Duodenal mucosa (tissue), 2 donors: ENCODE measurements at regions not wholly inside any gene's neighbourhood (a gene's known extent, or its start where the extent isn't known, plus 50 kb on each side); places are given as distances from the start of the nearest gene placed in this dataset.
"Not testable (repeated sequence)": the region's sequence is repeated elsewhere in the genome, so short reads cannot be mapped to it uniquely, and the experiment has no call there.

Experiments used
- H3K27ac ChIP-seq: one replicate; pipeline ENCODE4 v1.7.0; 2013; ENCODE audit warnings: low read depth, low read length
- H3K27me3 ChIP-seq, 2 donors: one replicate each; pipeline ENCODE4 v1.7.0; 2013; ENCODE audit warnings: low read length in 2 of 2, control low read depth in 1 of 2; ENCODE audit not compliant: insufficient read depth in 2 of 2, control insufficient read depth in 1 of 2
- H3K36me3 ChIP-seq, 2 donors: one replicate each; pipeline ENCODE4 v1.7.0; 2013; ENCODE audit warnings: low read length in 2 of 2, control low read depth in 1 of 2; ENCODE audit not compliant: insufficient read depth in 2 of 2, control insufficient read depth in 1 of 2
- H3K4me1 ChIP-seq, 2 donors: one replicate each; pipeline ENCODE4 v1.7.0; 2013; ENCODE audit warnings: low read length in 2 of 2, control low read depth in 1 of 2; ENCODE audit not compliant: insufficient read depth in 2 of 2, control insufficient read depth in 1 of 2
- H3K4me3 ChIP-seq, 2 donors: one replicate each; pipeline ENCODE4 v1.7.0; 2013; ENCODE audit warnings: low read length in 2 of 2, low read depth in 1 of 2
- H3K9ac ChIP-seq, 2 donors: one replicate each; pipeline ENCODE4 v1.7.0; 2013; ENCODE audit warnings: low read length in 2 of 2, low read depth in 1 of 2
- H3K9me3 ChIP-seq, 2 donors: one replicate each; pipeline ENCODE4 v1.7.0; 2013; ENCODE audit warnings: low read length in 2 of 2, control low read depth in 1 of 2; ENCODE audit not compliant: control insufficient read depth in 1 of 2

DNA sequence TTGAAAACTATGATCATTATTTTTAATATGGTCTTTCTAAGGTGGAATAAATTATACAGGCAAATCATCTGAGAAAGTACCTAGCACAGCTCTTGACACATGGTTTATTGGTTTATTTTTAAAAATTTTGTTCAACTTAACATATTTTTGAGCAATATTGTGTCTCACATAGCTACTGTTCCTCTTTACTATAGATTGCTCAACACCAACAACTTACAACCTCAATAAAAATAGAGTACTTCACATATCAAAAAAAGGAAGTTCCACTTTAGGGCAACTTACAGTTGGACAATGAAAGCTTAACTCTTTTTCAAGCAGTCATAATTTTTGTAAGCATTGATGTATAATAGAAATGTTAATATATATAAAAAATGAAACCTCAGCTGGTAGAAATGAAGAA is 440.9 kb upstream of the UBE2E3 start:
- H3K4me3 ChIP-seq = no peak overlapping the region
- H3K27ac ChIP-seq = no peak overlapping the region
- H3K36me3 ChIP-seq = no peaks in the 10 kb centered on the region
- no peaks in the 10 kb centered on the region for H3K27me3 ChIP-seq
- no peak overlapping the region for H3K9ac ChIP-seq
- H3K4me1 ChIP-seq = no peaks in the 10 kb centered on the region
- H3K9me3 ChIP-seq = no peaks in the 10 kb centered on the region

DNA sequence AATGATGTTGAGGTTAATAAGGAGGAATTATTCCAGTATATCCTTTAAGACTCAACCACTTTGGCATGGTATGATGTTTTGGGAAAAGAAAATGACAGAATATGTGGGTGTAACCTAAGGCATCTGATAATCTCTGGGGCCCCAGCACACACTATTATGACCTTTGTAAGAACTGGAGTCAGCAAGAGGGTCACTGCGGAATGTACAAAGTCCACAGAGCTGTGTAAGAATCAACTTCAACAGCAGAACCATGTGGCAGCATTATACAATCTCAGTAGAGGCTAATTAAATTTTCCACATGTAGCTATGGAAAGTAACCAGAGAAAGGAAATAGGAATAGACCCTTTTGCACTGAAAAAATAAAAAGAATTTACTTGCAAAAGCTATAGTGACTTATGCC is 445.1 kb upstream of the UBE2E3 start:
- no peak overlapping the region for H3K27ac ChIP-seq
- H3K27me3 ChIP-seq = no peaks in the 10 kb centered on the region
- H3K4me1 ChIP-seq = no peaks in the 10 kb centered on the region
- no peak overlapping the region for H3K9ac ChIP-seq
- H3K9me3 ChIP-seq = no peaks in the 10 kb centered on the region
- no peak overlapping the region for H3K4me3 ChIP-seq
- H3K36me3 ChIP-seq = no peaks in the 10 kb centered on the region

DNA sequence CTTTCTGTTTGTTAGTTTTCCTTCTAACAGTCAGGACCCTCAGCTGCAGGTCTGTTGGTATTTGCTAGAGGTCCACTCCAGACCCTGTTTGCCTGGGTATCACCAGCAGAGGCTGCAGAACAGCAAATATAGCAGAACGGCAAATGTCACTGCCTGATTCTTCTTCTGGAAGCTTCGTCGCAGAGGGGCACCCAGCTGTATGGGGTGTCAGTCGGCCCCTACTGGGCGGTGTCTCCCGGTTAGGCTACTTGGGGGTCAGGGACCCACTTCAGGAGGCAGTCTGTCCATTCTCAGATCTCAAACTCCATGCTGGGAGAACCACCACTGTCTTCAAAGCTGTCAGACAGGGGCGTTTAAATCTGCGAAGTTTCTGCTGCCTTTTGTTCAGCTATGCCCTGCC is 448.6 kb upstream of the UBE2E3 start:
- not testable (repeated sequence) for H3K27me3 ChIP-seq, H3K9ac ChIP-seq, H3K9me3 ChIP-seq, H3K4me3 ChIP-seq, H3K27ac ChIP-seq, H3K36me3 ChIP-seq, H3K4me1 ChIP-seq

DNA sequence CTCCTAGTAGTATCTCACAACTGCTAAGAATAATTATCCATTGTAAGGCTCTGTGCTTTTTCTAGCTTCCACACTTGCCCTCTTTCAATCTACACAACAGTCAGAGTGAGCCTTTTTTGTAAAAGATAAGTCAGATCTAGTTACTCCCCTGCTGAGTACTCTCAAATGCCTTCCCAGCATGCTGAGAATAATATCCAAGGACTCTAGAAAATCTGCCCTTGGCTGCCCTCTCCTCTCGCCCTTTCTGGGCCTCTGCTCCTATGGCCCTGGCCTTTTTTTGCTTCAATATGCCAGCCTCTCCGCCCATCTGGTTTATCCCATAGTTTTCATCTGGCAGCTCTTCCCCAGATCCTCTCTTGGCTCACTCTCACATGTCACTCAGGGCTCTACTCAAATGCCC is 455.9 kb upstream of the UBE2E3 start:
- Histone ChIP-seq H3K27ac (no peak overlapping the region), H3K27me3 (no peaks in the 10 kb centered on the region), H3K9ac (no peak overlapping the region), H3K4me1 (no peaks in the 10 kb centered on the region), H3K9me3 (no peaks in the 10 kb centered on the region), H3K36me3 (no peaks in the 10 kb centered on the region), H3K4me3 (no peak overlapping the region)

DNA sequence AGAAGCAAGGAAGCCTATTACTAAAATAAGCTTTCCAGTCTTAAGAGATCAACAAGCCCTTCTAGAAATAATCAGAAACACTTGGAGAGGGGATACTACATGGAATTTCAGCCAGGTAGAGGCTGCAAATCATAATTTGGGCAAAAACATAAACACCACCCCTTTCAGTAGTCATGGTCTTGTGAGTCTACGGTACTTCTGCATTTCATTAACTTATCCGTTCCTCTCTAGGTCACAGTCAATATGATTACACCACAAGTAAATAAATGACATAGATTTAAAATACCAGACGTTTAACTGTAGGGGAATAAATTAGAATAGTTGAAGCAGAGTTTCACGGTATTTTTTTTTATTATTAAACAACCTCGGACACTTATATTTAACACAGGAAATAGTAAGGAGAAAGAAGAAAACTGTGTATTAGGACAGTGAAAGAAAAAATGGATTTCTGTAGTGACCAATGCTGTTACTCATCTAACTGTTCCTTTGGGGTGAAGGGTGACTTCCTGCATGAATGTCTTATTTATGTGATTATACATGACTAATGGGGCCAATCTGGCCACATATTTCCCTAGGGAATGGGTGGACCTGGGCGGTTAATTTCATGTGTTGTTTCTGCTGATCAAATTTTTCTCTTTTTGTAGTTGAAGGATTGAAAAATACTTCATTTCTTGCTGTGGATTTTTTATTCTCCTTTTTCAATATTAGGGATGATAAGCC is 456.6 kb upstream of the UBE2E3 start:
- Histone ChIP-seq H3K27me3 (no peaks in the 10 kb centered on the region), H3K36me3 (no peaks in the 10 kb centered on the region), H3K9ac (no peak overlapping the region), H3K27ac (no peak overlapping the region), H3K4me3 (no peak overlapping the region), H3K9me3 (no peaks in the 10 kb centered on the region), H3K4me1 (no peaks in the 10 kb centered on the region)

DNA sequence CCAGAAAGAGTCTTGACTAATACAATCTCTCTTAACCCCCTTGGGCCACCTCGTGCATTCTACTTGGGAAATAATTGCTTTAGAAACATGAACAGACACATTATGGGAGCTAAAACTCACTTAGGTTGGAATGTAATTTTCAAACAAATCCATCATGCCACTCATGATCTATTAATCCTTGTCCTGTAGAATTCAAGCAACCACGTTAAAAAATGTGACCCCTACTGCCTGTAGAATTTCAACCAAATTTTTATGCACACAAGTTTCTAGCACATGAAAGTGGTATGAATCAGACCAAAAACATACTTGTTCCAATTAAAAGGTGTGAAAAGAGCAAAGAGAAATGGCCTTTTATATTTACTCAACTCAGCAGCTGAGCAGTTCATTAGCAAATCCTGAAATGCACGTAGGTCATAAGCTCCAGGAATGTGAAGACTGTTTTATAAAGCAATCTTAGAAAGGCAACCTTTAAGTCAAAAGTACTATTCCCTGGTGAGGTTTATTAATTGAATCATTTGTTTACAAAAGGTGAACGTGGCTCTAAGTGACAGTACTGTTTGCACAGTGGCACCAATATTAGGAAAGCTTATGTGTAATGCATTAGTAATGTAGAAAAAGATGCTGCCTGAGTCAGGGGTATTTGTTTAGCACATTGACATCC is 459.4 kb upstream of the UBE2E3 start:
- H3K4me1 ChIP-seq = no peaks in the 10 kb centered on the region
- H3K9me3 ChIP-seq = no peaks in the 10 kb centered on the region
- no peak overlapping the region for H3K4me3 ChIP-seq
- H3K27ac ChIP-seq = no peak overlapping the region
- no peaks in the 10 kb centered on the region for H3K27me3 ChIP-seq
- H3K36me3 ChIP-seq = no peaks in the 10 kb centered on the region
- no peak overlapping the region for H3K9ac ChIP-seq

DNA sequence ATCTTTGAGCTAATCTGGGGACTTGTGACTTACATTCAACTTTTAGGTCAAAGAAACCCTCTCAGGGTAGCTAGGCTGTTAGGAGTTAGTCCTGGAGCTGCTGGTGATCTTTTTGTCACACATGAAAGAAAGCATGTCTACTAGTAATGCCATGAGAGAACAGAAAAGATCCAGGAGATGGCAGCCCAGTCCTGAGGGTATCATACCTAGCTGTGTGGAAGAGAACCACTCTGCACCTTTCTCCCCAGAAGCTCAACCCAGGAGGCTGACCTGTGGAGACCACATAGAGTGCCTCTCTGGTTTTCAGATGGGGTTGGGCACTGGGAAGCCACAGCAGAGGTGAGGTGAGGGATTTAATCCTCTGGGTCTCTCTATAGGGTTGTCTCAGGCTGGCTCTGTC is 460.2 kb upstream of the UBE2E3 start:
- H3K4me3 ChIP-seq = no peak overlapping the region
- no peaks in the 10 kb centered on the region for H3K4me1 ChIP-seq
- no peaks in the 10 kb centered on the region for H3K36me3 ChIP-seq
- no peak overlapping the region for H3K9ac ChIP-seq
- no peak overlapping the region for H3K27ac ChIP-seq
- H3K9me3 ChIP-seq = no peaks in the 10 kb centered on the region
- H3K27me3 ChIP-seq = no peaks in the 10 kb centered on the region

DNA sequence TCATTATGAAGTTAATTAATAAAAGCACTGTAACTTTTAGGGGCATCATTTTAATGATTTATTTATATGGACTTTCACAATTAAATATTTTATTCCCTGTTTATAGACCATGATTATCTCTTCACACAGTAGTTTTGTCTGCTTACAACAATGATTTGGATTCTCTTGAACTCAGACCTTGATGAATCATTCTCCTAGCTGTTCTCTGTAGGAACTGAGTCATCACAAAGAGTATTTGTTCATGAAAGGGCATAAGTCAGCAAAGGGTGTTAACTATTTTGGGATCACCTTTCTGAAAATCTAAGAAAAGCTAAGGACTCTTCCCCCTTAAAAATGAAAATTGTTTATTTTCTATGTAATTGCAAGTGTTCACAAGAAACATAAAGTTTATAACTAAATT is 461.1 kb upstream of the UBE2E3 start:
- no peak overlapping the region for H3K9ac ChIP-seq
- H3K4me1 ChIP-seq = no peaks in the 10 kb centered on the region
- no peak overlapping the region for H3K4me3 ChIP-seq
- no peak overlapping the region for H3K27ac ChIP-seq
- no peaks in the 10 kb centered on the region for H3K27me3 ChIP-seq
- no peaks in the 10 kb centered on the region for H3K9me3 ChIP-seq
- no peaks in the 10 kb centered on the region for H3K36me3 ChIP-seq

DNA sequence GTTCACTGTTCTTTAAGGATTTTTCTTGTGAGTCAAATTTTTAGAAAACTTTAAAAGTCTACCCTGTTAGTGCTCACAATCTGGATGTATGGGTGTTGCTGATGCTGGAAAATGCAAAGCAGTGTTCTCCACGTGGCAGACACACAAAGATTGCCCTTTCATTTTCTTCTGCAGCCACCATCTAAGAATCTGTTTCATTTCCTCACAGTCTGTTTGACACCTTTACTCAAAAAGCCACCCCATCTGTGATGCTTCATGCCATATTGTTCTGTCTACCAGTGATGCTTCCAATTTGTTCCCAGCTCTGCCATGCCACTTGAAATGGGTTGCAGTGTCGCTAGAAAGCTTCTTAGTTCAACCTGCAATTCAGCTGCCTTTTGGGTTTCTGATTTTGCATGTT is 464.2 kb upstream of the UBE2E3 start:
- H3K9me3 ChIP-seq = no peaks in the 10 kb centered on the region
- H3K36me3 ChIP-seq = no peaks in the 10 kb centered on the region
- no peaks in the 10 kb centered on the region for H3K27me3 ChIP-seq
- no peak overlapping the region for H3K9ac ChIP-seq
- H3K4me1 ChIP-seq = no peaks in the 10 kb centered on the region
- H3K4me3 ChIP-seq = no peak overlapping the region
- no peak overlapping the region for H3K27ac ChIP-seq

DNA sequence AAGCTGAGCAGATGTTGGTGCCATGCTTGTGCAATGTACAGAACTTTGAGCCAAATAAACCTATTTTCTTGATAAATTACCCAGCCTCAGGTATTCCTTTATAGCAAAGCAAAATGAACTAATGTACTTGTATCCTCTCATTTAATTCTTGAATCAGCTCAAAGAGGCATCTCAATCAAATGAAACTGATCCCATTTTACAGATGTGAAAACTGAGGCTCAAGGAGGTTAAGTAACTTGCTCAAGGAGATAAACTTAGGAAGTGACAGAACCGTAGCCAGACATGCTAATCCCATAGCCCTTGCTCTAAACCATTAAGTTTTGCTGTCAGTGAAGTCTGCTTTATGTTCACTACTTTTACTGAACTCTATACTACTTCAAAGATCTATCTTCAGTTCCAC is 467.0 kb upstream of the UBE2E3 start:
- Histone ChIP-seq H3K9ac (no peak overlapping the region), H3K4me1 (no peaks in the 10 kb centered on the region), H3K36me3 (no peaks in the 10 kb centered on the region), H3K4me3 (no peak overlapping the region), H3K27ac (no peak overlapping the region), H3K27me3 (no peaks in the 10 kb centered on the region), H3K9me3 (no peaks in the 10 kb centered on the region)
